ENCODE measurements at regions not wholly inside any gene's neighbourhood (a gene's known extent, or its start where the extent isn't known, plus 50 kb on each side); places are given as distances from the start of the nearest gene placed in this dataset.
"Not testable (repeated sequence)": the region's sequence is repeated elsewhere in the genome, so short reads cannot be mapped to it uniquely, and the experiment has no call there.

DNA sequence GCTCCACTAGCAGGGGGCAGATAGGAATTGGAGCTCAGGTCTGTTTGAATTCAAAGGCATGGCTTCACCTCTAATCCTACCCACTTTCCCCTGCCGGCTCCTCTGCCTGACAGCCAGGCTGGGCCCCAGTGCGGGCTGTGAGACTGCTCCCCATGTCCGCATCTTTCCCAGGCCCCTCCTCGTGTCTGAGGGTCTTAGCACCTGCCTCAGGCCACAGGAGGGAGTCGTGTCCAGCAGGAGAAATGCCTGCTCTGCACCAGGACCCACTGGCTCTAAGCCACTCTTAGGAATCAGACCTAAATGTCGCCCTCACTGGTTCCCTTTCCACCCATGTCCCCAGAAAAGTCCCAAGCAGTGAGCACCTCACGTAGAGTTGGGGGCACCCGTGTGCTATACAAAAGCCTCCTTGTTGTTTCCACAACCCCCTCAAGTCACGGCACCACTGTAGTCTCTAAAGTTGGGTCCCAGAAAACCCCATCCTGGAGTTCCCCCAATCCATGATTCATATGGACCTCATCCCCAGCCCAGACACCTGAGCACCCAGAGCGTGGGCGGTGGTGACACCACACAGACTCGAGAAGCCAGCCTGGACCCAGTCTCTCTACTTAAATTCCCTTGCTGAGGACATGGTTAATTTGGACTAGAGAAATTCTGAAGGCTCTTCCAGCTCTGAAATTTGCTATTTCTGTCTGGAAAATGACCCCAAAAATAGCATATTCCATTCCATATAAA, 466.4 kb upstream of the ZMIZ1 start:
- FAIRE-seq (no peak), DNase-seq (ENCODE audit: insufficient read length, low spot score) (no peak)
- TF ChIP-seq POLR2A (IDR thresholded peaks at IDR 0.05; ENCODE audit: low read depth, low read length) = no peak

DNA sequence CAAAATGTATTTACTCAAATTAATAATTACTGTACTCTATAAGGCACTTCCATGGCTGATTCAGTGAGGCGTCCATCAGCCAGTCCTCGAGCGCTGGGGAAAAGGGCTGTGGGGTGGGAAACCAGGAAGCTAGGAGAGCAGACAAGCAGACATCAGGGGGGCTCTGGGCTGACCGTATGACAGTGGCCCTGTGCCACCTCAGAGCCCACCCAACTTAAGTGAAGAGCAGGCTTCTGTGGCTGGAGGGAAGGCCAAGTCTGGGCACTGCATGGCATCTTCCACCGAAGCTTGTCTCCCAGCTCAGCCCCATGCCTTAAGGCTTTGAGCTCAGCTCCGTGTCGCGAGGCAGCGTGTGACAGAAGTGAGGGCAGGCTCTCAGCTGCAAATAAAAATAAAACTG, 464.5 kb upstream of the ZMIZ1 start:
- no peak for TF ChIP-seq POLR2A (IDR thresholded peaks at IDR 0.05; ENCODE audit: low read depth, low read length)
- DNase-seq (ENCODE audit: insufficient read length, low spot score) (no peak), FAIRE-seq (no peak)

GRCh38 chr10:78604721-78605120, 464.0 kb upstream of the ZMIZ1 start:
- no peak for TF ChIP-seq POLR2A (IDR thresholded peaks at IDR 0.05; ENCODE audit: low read depth, low read length)
- FAIRE-seq = no peak
- no peak for DNase-seq (ENCODE audit: insufficient read length, low spot score)

GRCh38 chr10:78605800-78606350, 462.9 kb upstream of the ZMIZ1 start:
- no peak for TF ChIP-seq POLR2A (IDR thresholded peaks at IDR 0.05; ENCODE audit: low read depth, low read length)
- peak; percentile 22 for DNase-seq (ENCODE audit: insufficient read length, low spot score)
- peak; percentile 23 for FAIRE-seq

DNA sequence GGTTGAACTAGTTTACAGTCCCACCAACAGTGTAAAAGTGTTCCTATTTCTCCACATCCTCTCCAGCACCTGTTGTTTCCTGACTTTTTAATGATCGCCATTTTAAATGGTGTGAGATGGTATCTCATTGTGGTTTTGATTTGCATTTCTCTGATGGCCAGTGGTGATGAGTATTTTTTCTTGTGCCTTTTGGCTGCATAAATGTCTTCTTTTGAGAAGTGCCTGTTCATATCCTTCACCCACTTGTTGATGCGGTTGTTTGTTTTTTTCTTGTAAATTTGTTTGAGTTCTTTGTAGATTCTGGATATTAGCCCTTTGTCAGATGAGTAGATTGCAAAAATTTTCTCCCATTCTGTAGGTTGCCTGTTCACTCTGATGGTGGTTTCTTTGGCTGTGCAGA, 462.0 kb upstream of the ZMIZ1 start:
- DNase-seq (ENCODE audit: insufficient read length, low spot score); FAIRE-seq: not testable (repeated sequence)

DNA sequence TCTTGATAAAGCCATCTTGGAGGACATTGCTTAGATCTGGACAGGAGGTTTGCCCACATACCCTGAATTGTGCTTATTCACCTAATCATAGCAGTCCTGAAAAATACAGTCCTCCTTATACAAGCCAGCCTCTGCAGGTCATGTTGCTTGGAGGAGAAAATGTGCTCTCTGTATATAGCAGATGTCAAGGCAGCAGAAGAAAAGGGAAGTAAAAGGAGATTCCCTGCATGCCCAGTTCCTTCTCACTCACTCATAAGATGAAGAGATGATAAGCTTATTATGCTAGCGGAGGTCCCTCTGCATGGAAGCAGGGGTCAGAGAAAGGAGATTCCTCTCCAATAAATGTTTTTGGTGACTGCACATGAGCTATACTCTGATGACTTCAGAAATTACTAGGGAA, 458.8 kb upstream of the ZMIZ1 start:
- no peak for TF ChIP-seq POLR2A (IDR thresholded peaks at IDR 0.05; ENCODE audit: low read depth, low read length)
- no peak for DNase-seq (ENCODE audit: insufficient read length, low spot score)
- FAIRE-seq = no peak

- DNase-seq (ENCODE audit: insufficient read length, low spot score) = no peak
- TF ChIP-seq POLR2A (IDR thresholded peaks at IDR 0.05; ENCODE audit: low read depth, low read length) = no peak
- FAIRE-seq = no peak
Measured at GRCh38 chr10:78613132-78613531, 455.6 kb upstream of the ZMIZ1 start.

- no peak for DNase-seq (ENCODE audit: insufficient read length, low spot score)
- no peak for TF ChIP-seq POLR2A (IDR thresholded peaks at IDR 0.05; ENCODE audit: low read depth, low read length)
- FAIRE-seq = no peak
Measured at GRCh38 chr10:78614267-78614666, 454.5 kb upstream of the ZMIZ1 start.

DNA sequence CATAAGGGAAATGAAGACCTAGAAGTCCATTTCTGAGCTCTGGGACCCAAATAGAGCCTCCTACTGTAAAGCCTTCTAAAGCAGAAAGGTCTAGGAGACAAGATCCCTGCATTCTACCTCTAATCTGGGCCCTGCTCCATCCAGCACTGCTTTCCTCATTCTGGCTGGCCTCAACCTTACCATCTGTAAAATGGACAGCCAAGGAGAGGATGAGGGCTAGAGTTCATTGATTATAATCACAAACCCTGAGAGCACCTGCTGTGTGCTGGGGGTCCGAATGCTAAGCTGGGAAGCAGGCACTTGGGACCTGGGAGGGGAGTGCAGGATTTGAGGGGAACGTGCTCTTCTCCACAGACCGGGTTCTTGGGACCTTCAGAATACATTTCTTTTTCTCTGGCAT, 454.0 kb upstream of the ZMIZ1 start:
- TF ChIP-seq POLR2A (IDR thresholded peaks at IDR 0.05; ENCODE audit: low read depth, low read length) = no peak
- DNase-seq (ENCODE audit: insufficient read length, low spot score) = no peak
- FAIRE-seq = no peak

DNA sequence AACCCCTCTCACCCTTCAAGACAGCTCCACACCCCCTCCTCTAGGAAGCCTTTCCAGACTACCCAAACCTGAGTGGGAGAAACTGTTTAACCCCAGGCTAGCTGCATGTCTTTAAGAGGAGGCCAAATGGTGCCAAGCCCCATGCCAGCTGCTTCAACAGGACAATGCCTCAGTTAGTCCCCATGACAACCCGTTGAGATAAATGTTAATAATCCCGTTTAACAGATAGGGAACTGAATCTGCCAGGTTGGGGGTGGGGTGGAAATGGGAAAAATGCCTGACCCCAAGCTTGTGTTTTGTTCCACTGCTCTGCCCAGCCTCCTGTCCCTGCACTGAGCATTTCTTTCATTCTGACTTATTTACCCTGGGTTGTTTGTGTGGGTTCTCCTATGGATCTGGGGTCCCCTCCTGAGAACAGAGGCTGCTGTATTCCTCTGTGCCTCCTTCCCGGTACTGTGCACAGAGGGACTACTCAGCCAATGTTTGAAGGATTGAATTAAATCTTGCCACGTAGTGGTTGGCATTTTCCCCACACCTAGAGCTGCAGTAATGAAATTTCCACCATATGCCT, 452.6 kb upstream of the ZMIZ1 start:
- no peak for FAIRE-seq
- TF ChIP-seq POLR2A (IDR thresholded peaks at IDR 0.05; ENCODE audit: low read depth, low read length) = no peak

DNA sequence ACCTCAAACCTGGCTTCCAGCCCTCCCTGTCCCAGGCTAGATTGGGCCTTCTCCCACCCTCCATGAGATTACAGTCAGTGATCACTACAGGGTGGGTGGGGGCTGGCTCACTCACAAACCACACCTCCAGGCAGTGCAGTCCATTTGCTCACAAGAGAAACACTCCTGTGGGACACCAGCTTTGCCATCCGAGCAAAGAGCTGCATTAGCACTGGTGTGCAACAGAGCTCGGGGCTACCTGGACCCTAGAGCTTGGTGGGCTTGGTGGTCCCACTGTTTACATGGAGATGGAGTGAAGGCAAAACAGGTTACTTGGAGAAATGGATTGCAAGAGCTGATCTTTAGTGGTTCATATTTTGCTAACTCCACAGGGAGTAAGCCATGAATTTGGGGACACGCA, 451.7 kb upstream of the ZMIZ1 start:
- no peak for FAIRE-seq
- no peak for TF ChIP-seq POLR2A (IDR thresholded peaks at IDR 0.05; ENCODE audit: low read depth, low read length)
- no peak for DNase-seq (ENCODE audit: insufficient read length, low spot score)

More for the DNA sequence above, 452.6 kb upstream of the ZMIZ1 start:
- no peak for DNase-seq (ENCODE audit: insufficient read length, low spot score)

DNA sequence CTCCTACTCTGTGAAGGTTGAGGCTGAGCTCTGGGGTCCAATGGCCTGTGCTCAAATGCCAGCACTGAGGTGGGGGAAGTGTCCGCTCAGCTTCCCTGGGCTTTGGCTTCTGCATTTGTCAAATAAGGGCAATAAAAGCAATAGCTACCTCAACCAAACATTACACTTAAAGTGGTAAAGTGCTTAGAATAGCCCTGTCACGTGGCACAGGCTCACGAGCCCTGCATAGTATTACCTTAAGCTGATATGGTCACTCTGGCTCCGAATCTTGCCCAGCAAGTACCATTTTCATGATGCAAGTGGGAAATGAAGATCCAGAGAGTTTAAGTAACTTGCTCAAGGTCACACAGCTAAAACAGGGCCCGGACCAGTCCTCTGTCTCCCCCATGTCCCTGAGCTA, 451.1 kb upstream of the ZMIZ1 start:
- no peak for TF ChIP-seq POLR2A (IDR thresholded peaks at IDR 0.05; ENCODE audit: low read depth, low read length)
- DNase-seq (ENCODE audit: insufficient read length, low spot score) (no peak), FAIRE-seq (no peak)

DNA sequence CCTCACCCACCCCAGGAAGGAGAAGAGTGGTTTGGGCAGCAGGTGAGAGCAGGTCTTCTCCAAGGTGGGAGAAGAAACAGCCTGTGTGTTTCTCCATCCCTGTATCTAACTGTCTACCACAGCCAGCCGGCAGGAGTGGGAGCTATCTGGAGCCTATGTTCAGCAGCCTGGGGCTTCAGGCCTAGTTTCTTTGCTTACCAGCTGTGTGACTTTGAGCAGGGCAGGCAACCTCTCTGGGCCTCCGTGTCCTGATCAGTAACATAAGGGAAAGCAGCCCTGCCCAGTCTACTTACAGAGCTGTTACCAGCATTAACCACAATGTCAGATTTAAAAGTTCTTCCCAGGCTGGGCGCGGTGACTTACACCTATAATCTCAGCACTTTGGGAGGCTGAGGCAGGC, 450.7 kb upstream of the ZMIZ1 start:
- FAIRE-seq (no peak), DNase-seq (ENCODE audit: insufficient read length, low spot score) (no peak)
- no peak for TF ChIP-seq POLR2A (IDR thresholded peaks at IDR 0.05; ENCODE audit: low read depth, low read length)

DNA sequence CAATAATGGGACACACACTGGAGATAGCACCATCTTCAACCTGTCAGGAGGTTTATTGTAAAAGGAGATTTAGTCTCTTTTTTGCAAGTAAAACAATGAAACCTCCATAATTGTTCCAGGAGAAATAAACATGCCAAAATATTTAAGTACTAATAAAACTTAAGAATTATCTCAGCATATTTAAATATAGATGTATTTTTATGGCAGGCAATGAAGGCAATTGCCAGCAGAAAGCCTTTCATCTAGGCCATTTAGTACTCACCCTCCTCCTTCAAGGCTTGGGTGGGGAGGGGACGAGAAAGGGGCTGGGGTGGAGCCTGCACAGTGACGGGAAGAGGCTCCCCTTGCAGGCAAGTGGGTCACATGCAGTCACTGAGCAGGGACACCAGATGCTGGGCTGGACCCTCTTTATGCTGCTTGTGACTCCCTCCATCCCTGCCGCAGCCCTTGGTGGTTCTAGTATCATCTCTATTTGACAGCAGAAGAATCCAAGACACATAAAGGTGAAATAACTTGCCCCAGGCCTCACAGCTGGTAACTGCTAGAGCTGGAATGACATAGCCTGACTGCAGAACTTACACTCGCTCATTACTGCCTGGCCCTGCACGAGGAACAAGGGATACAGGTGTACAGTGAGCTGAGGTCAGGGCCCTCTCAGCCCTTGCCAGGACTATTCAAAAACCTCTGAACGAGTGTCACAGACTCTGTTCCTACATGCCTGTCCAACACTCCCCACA, 449.5 kb upstream of the ZMIZ1 start:
- no peak for DNase-seq (ENCODE audit: insufficient read length, low spot score)
- TF ChIP-seq POLR2A (IDR thresholded peaks at IDR 0.05; ENCODE audit: low read depth, low read length) = no peak
- FAIRE-seq = no peak

All from H54 (cell line).